WERI-Rb-1 (cell line): ENCODE measurements at regions not wholly inside any gene's neighbourhood (a gene's known extent, or its start where the extent isn't known, plus 50 kb on each side); places are given as distances from the start of the nearest gene placed in this dataset.

ENCODE experiments used
- DNase-seq: peaks from one replicate; pipeline ENCODE4 v3.0.0-alpha.2; 2020
- H3K27ac ChIP-seq: fragments of 250-450 bp; sonication (Bioruptor Pico); 2 replicates; pipeline ENCODE4 v1.5.1; 2020; ENCODE audit warnings: mild to moderate bottlenecking, moderate library complexity
- H3K27me3 ChIP-seq: fragments of 250-450 bp; sonication (Bioruptor Pico); 2 replicates; pipeline ENCODE4 v1.5.1; 2021; ENCODE audit warnings: mild to moderate bottlenecking, low read depth, moderate library complexity; ENCODE audit not compliant: insufficient read depth, severe bottlenecking
- H3K36me3 ChIP-seq: fragments of 250-450 bp; sonication (Bioruptor Pico); 2 replicates; pipeline ENCODE4 v1.5.1; 2020; ENCODE audit warnings: mild to moderate bottlenecking, moderate library complexity
- H3K4me3 ChIP-seq: 2 replicates; pipeline ENCODE4 v1.5.1; 2011; ENCODE audit warnings: low read depth, mild to moderate bottlenecking, control low read depth, low read length
- H3K9me3 ChIP-seq: fragments of 250-450 bp; sonication (Bioruptor Pico); 2 replicates; pipeline ENCODE4 v1.5.1; 2021; ENCODE audit warnings: mild to moderate bottlenecking, moderate library complexity; ENCODE audit not compliant: severe bottlenecking
- TF ChIP-seq, protein P1 (sequence below): IDR thresholded peaks from 2 replicates; pipeline ENCODE4 v1.5.1; 2011; ENCODE audit warnings: low read depth, mild to moderate bottlenecking, control low read depth, inconsistent platforms, low read length

- Histone ChIP-seq H3K27me3 (no peaks in the 10 kb centered on the region), H3K27ac (no peak overlapping the region), H3K36me3 (no peaks in the 10 kb centered on the region), H3K9me3 (no peaks in the 10 kb centered on the region), H3K4me3 (no peak overlapping the region)
- no peak for DNase-seq
- TF ChIP-seq, protein P1, sequence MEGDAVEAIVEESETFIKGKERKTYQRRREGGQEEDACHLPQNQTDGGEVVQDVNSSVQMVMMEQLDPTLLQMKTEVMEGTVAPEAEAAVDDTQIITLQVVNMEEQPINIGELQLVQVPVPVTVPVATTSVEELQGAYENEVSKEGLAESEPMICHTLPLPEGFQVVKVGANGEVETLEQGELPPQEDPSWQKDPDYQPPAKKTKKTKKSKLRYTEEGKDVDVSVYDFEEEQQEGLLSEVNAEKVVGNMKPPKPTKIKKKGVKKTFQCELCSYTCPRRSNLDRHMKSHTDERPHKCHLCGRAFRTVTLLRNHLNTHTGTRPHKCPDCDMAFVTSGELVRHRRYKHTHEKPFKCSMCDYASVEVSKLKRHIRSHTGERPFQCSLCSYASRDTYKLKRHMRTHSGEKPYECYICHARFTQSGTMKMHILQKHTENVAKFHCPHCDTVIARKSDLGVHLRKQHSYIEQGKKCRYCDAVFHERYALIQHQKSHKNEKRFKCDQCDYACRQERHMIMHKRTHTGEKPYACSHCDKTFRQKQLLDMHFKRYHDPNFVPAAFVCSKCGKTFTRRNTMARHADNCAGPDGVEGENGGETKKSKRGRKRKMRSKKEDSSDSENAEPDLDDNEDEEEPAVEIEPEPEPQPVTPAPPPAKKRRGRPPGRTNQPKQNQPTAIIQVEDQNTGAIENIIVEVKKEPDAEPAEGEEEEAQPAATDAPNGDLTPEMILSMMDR, result no peak
Observed at GRCh38 chr4:165799384-165799815, 73.6 kb upstream of the TLL1 start.

DNA sequence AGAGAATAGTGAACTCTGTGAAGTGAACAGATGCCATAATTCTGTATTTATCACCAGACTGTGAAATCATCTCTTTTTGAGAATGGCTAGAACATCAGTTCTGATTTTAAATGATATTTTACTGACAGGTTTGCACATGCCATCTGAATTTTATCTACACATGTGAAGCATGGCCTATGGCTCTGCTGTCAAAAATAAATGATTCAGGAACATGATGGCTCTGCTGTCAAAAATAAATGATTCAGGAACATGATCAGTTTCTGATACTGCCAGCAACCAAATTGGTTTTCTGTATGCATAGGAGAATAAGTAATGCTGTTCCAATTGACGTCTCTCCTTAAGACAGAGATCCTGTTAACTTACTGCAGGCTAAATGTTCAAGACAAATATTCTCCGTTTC, 70.6 kb upstream of the TLL1 start:
- TF ChIP-seq, protein P1, result no peak
- no peak overlapping the region for H3K4me3 ChIP-seq
- no peak overlapping the region for H3K27ac ChIP-seq
- H3K27me3 ChIP-seq, result no peaks in the 10 kb centered on the region
- DNase-seq, result no peak
- no peaks in the 10 kb centered on the region for H3K9me3 ChIP-seq
- no peaks in the 10 kb centered on the region for H3K36me3 ChIP-seq

DNA sequence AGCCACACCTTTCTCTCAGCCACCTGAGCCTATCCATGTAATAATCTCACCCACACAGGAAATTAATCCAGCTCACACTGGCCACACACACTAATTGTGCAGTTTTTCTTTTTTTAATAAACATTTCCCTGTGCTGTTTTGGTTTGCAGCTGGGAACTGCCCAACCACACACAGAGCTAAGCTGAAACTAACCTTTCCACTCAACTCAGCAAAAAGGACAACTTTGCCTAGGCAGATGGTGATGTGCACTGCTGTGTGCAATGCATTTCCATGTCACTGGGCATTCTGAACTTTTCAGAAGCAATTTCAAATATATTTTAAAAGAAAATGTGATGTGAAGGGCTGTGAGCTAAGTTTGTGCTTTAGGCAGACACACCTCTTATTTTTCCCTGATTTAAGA, 70.0 kb upstream of the TLL1 start:
- H3K36me3 ChIP-seq, result no peaks in the 10 kb centered on the region
- no peak for DNase-seq
- no peaks in the 10 kb centered on the region for H3K27me3 ChIP-seq
- TF ChIP-seq, protein P1, result no peak
- no peaks in the 10 kb centered on the region for H3K9me3 ChIP-seq
- H3K27ac ChIP-seq, result no peak overlapping the region
- no peak overlapping the region for H3K4me3 ChIP-seq

- no peak overlapping the region for H3K27ac ChIP-seq
- H3K4me3 ChIP-seq, result no peak overlapping the region
- no peaks in the 10 kb centered on the region for H3K27me3 ChIP-seq
- no peaks in the 10 kb centered on the region for H3K36me3 ChIP-seq
- TF ChIP-seq, protein P1, result no peak
- DNase-seq, result no peak
- no peaks in the 10 kb centered on the region for H3K9me3 ChIP-seq
Observed at GRCh38 chr4:165805406-165805805, 67.6 kb upstream of the TLL1 start.

GRCh38 chr4:165806613-165807012, 66.4 kb upstream of the TLL1 start:
- Histone ChIP-seq H3K4me3 (no peak overlapping the region), H3K27me3 (no peaks in the 10 kb centered on the region), H3K36me3 (no peaks in the 10 kb centered on the region), H3K27ac (no peak overlapping the region), H3K9me3 (no peaks in the 10 kb centered on the region)
- TF ChIP-seq, protein P1, result no peak
- DNase-seq, result no peak

DNA sequence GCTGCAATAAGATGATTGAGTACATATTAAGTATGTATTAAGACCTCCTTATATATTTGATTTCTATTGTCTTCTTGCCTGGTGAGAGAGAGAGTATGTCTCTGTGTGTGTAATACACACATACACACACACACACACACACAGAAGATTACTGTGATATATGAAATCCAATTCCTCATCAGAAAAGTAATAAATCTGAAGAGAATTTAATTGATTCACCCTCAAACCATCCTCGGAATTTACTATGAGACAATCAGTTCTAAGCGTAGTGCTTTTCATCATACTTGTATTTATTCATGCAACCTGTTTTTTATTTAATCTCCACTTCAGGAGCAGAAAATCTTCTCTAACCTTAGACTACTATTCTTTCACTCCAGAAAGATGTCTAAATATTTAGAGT, 62.3 kb upstream of the TLL1 start:
- Histone ChIP-seq H3K27me3 (no peaks in the 10 kb centered on the region), H3K27ac (no peak overlapping the region), H3K4me3 (no peak overlapping the region), H3K36me3 (no peaks in the 10 kb centered on the region), H3K9me3 (no peaks in the 10 kb centered on the region)
- TF ChIP-seq, protein P1, result no peak
- no peak for DNase-seq
